ENCODE measurements at regions not wholly inside any gene's neighbourhood (a gene's known extent, or its start where the extent isn't known, plus 50 kb on each side); places are given as distances from the start of the nearest gene placed in this dataset.

- no peak overlapping the region for H3K27ac ChIP-seq
These were observed 214.0 kb downstream of the BRD1 start for GRCh38 chr22:49613511-49614270.

GRCh38 chr22:49613108-49613507 lies 214.6 kb downstream of the BRD1 start:
- peaks cover 0 to 4% of the 10 kb centered on the region in 2 donors for H3K9me3 ChIP-seq
- no peaks in the 10 kb centered on the region for H3K27me3 ChIP-seq
- intact Hi-C loops (cut with DNase I): no loop called here
- H3K27ac ChIP-seq: no peak overlapping the region
- TF ChIP-seq CTCF (IDR thresholded peaks at IDR 0.05) (no peak), EP300 (IDR thresholded peaks at IDR 0.05) (no peak), POLR2A (IDR thresholded peaks at IDR 0.05) (no peak)
- H3K4me3 ChIP-seq: no peak overlapping the region
- no peaks in the 10 kb centered on the region for H3K4me1 ChIP-seq (ENCODE audit: insufficient read depth)
- DNase-seq: peak in 1 of 5 donors; percentile 5
- no peaks in the 10 kb centered on the region for H3K36me3 ChIP-seq
- 91 to 95% (median 92%) methylated on average over 5 of the region's 5 CpGs for WGBS, 3 donors

More at GRCh38 chr22:49613511-49614270, 214.0 kb downstream of the BRD1 start:
- no peak overlapping the region for H3K4me3 ChIP-seq
- no peaks in the 10 kb centered on the region for H3K4me1 ChIP-seq (ENCODE audit: insufficient read depth)
- 82 to 87% (median 84%) methylated on average over 18 of the region's 18 CpGs for WGBS, 3 donors
- no peak for TF ChIP-seq CTCF (IDR thresholded peaks at IDR 0.05)
- no peak for TF ChIP-seq POLR2A (IDR thresholded peaks at IDR 0.05)
- TF ChIP-seq EP300 (IDR thresholded peaks at IDR 0.05): no peak
- no peaks in the 10 kb centered on the region for H3K27me3 ChIP-seq
- H3K9me3 ChIP-seq: peaks cover 0 to 4% of the 10 kb centered on the region in 2 donors
- DNase-seq: peak in 1 of 5 donors; percentile 13
- H3K36me3 ChIP-seq: no peaks in the 10 kb centered on the region
- intact Hi-C loops (cut with DNase I): no loop called here

- Histone ChIP-seq H3K4me1 (ENCODE audit: insufficient read depth) (no peaks in the 10 kb centered on the region), H3K27me3 (no peaks in the 10 kb centered on the region), H3K4me3 (no peak overlapping the region), H3K9me3 (peaks cover 0 to 4% of the 10 kb centered on the region in 2 donors), H3K27ac (no peak overlapping the region), H3K36me3 (no peaks in the 10 kb centered on the region)
- intact Hi-C loops (cut with DNase I): no loop called here
- peak in 1 of 5 donors; percentile 7 for DNase-seq
- TF ChIP-seq CTCF (IDR thresholded peaks at IDR 0.05): no peak
- TF ChIP-seq POLR2A (IDR thresholded peaks at IDR 0.05): no peak
- TF ChIP-seq EP300 (IDR thresholded peaks at IDR 0.05): no peak
- WGBS, 3 donors: 80 to 86% (median 86%) methylated on average over 24 of the region's 24 CpGs
These were observed 218.3 kb downstream of the BRD1 start for GRCh38 chr22:49609207-49609876.

GRCh38 chr22:49608660-49609059 lies 219.0 kb downstream of the BRD1 start:
- TF ChIP-seq EP300 (IDR thresholded peaks at IDR 0.05) (no peak), CTCF (IDR thresholded peaks at IDR 0.05) (no peak), POLR2A (IDR thresholded peaks at IDR 0.05) (no peak)
- Histone ChIP-seq H3K27me3 (no peaks in the 10 kb centered on the region), H3K9me3 (peaks cover 0 to 4% of the 10 kb centered on the region in 2 donors), H3K27ac (no peak overlapping the region), H3K4me1 (ENCODE audit: insufficient read depth) (no peaks in the 10 kb centered on the region), H3K36me3 (no peaks in the 10 kb centered on the region), H3K4me3 (no peak overlapping the region)
- 80 to 82% (median 82%) methylated on average over 14 of the region's 14 CpGs for WGBS, 3 donors
- peak in 1 of 5 donors; percentile 8 for DNase-seq
- intact Hi-C loops (cut with DNase I): no loop called here
